Ovary (tissue), 3 donors: ENCODE measurements at regions not wholly inside any gene's neighbourhood (a gene's known extent, or its start where the extent isn't known, plus 50 kb on each side); places are given as distances from the start of the nearest gene placed in this dataset.

Experiments
- CTCF ChIP-seq, 3 donors: fragments of 450-650 bp in 2 of 3; fragments of 200-600 bp in 1 of 3; IDR thresholded peaks; one replicate each; pipeline versions ENCODE4 v1.5.1 to v1.8.0; 2016 to 2022; ENCODE audit warnings: antibody characterized with exemption in 3 of 3, mild to moderate bottlenecking in 1 of 3
- EP300 ChIP-seq: sonication (generic); formaldehyde crosslinking; IDR thresholded peaks from one replicate; pipeline ENCODE4 v1.6.1; 2017; ENCODE audit warnings: antibody characterized with exemption
- POLR2A ChIP-seq: fragments of 450-650 bp; IDR thresholded peaks from one replicate; pipeline ENCODE4 v1.6.1; 2017; ENCODE audit warnings: antibody characterized with exemption, mild to moderate bottlenecking, moderate library complexity
- donor health status: DM: no; HTN: no; CAD: no.

DNA sequence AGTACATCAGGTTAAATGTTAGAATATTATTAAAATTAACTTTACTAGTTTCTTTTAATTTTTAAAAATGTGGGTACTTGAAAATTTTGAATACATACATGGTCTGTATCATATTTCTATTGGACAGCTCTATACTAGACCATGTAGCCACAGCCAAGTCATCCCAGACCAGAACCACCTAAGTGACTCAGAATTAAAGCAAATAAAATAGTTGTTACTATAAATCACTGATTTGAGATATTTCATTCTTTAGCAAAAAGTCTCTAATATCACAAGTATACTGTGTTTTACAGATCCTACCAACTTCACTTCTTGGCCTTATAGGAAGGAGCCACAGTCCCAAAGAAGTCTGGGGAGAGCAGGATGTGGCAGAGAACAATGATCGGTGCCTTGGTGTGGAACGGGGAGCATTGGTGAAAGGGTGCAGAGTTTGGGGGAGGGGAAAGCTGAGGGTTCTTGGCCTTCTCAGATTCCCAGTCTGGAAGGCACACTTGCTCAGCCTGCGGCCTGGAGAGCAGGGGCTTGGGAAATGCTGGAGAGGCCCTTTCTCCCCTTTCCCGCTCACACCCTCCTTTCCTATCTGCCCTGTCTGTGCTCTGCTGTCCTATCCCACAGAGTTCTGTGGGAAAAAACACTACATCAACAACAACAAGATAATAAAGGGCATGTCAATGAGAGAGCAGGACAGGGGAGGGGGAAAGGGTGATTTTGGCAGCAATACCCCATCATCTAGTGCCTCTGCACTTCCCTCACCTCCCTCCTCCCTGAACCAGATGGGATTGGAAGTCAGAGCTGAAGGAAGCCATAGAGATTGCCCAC lies 122.1 kb downstream of the NGF start:
- no peak for TF ChIP-seq POLR2A
- TF ChIP-seq CTCF (IDR thresholded peaks at IDR 0.05), result no peak
- TF ChIP-seq EP300, result no peak
